ENCODE measurements at regions not wholly inside any gene's neighbourhood (a gene's known extent, or its start where the extent isn't known, plus 50 kb on each side); places are given as distances from the start of the nearest gene placed in this dataset.

DNA sequence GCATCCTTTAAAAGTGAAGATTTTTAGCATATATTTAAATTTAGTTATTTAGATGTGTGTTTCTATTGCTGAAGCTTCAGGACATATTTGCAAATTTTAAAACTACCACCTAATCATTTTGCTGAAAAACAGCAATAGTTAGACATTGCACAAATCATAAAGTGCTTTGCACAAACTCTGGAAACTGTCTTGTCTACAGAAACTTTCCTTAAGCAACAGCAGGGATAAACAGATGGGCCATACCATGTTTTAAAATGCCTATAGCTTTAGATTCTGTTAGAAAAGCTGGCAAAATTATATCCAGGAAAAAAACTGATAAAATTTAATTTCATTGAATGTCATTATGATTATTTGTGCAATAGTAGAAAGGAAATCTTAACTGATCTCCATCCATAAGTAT is 1313.9 kb upstream of the ACVR2A start:
- Histone ChIP-seq H3K4me1 (ENCODE audit: low read depth) (no peaks in the 10 kb centered on the region), H3K27ac (no peak overlapping the region), H3K36me3 (no peaks in the 10 kb centered on the region), H3K9me3 (ENCODE audit: low read depth) (no peaks in the 10 kb centered on the region), H3K27me3 (no peaks in the 10 kb centered on the region), H3K4me3 (no peak overlapping the region)
- TF ChIP-seq, protein P1, sequence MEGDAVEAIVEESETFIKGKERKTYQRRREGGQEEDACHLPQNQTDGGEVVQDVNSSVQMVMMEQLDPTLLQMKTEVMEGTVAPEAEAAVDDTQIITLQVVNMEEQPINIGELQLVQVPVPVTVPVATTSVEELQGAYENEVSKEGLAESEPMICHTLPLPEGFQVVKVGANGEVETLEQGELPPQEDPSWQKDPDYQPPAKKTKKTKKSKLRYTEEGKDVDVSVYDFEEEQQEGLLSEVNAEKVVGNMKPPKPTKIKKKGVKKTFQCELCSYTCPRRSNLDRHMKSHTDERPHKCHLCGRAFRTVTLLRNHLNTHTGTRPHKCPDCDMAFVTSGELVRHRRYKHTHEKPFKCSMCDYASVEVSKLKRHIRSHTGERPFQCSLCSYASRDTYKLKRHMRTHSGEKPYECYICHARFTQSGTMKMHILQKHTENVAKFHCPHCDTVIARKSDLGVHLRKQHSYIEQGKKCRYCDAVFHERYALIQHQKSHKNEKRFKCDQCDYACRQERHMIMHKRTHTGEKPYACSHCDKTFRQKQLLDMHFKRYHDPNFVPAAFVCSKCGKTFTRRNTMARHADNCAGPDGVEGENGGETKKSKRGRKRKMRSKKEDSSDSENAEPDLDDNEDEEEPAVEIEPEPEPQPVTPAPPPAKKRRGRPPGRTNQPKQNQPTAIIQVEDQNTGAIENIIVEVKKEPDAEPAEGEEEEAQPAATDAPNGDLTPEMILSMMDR (IDR thresholded peaks at IDR 0.05; ENCODE audit: low read depth, low read length), result no peak
- DNase-seq (ENCODE audit: low read depth in 1 of 2, low spot score in 1 of 2), result no peak

DNA sequence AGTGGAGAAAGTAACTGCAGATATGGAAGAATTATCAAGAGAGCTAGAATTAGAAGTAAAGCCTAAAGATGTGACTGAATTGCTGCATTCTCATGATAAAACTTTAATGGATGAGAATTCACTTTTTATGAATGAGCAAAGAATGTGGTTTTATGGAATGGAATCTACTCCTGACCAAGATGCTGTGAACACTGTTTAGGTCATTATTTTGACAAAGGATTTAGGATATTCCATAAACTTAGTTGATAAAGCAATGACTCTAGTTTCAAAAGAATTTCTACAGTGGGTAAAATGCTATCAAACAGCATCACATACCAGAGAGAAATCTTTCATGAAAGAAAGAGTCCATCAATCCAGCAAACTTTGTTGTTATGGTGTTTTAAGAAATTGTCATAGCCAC is 1317.7 kb upstream of the ACVR2A start:
- no peak overlapping the region for H3K4me3 ChIP-seq
- DNase-seq (ENCODE audit: low read depth in 1 of 2, low spot score in 1 of 2), result no peak
- TF ChIP-seq, protein P1 (IDR thresholded peaks at IDR 0.05; ENCODE audit: low read depth, low read length), result no peak
- no peak overlapping the region for H3K27ac ChIP-seq
- H3K9me3 ChIP-seq (ENCODE audit: low read depth), result no peaks in the 10 kb centered on the region
- H3K36me3 ChIP-seq, result no peaks in the 10 kb centered on the region
- H3K27me3 ChIP-seq, result no peaks in the 10 kb centered on the region
- H3K4me1 ChIP-seq (ENCODE audit: low read depth), result no peaks in the 10 kb centered on the region

DNA sequence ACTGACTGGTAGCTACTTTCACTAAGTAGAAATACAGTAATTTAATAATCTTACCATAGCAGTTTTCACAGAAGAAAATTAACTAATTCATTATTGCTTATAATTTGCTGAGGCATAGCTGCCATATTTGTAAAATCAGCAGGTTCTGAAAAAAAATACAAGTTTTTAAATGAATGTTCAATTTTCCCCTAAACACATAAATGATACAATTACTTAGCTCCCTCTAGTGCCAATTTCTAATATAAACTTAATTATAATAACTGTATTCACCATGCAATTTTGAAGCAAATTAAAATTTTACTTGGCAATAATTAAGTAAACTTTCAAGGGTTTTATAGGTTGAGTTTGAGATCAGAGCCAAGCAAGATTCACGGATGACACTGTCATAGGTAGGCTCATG is 1321.6 kb upstream of the ACVR2A start:
- no peaks in the 10 kb centered on the region for H3K9me3 ChIP-seq (ENCODE audit: low read depth)
- H3K4me1 ChIP-seq (ENCODE audit: low read depth), result no peaks in the 10 kb centered on the region
- TF ChIP-seq, protein P1 (IDR thresholded peaks at IDR 0.05; ENCODE audit: low read depth, low read length), result peak; percentile 22
- no peaks in the 10 kb centered on the region for H3K36me3 ChIP-seq
- H3K27ac ChIP-seq, result no peak overlapping the region
- H3K4me3 ChIP-seq, result no peak overlapping the region
- H3K27me3 ChIP-seq, result no peaks in the 10 kb centered on the region
- DNase-seq (ENCODE audit: low read depth in 1 of 2, low spot score in 1 of 2), result peak; percentile 9 to 30

DNA sequence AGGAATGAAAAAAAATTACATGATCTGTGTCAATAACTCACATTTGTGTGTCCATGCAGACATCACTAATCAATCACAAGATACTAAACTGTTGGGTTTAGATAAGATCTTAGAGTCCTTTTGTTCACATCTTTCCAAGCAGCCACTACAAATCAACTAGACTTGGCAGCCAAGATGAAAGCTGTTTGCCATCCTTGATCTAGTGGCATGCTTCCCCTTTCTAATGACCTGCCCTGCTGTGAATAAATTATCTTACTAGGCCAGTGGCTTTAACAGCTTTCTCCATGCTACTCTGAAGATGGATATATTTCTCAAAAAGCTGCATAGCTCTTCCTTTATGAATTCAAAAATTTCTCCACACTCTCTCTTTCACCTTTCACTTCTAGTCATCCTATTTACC is 1338.0 kb upstream of the ACVR2A start:
- Histone ChIP-seq H3K4me1 (ENCODE audit: low read depth) (no peaks in the 10 kb centered on the region), H3K27ac (no peak overlapping the region), H3K27me3 (no peaks in the 10 kb centered on the region), H3K4me3 (no peak overlapping the region), H3K36me3 (no peaks in the 10 kb centered on the region), H3K9me3 (ENCODE audit: low read depth) (no peaks in the 10 kb centered on the region)
- DNase-seq (ENCODE audit: low read depth in 1 of 2, low spot score in 1 of 2), result no peak
- TF ChIP-seq, protein P1 (IDR thresholded peaks at IDR 0.05; ENCODE audit: low read depth, low read length), result no peak

DNA sequence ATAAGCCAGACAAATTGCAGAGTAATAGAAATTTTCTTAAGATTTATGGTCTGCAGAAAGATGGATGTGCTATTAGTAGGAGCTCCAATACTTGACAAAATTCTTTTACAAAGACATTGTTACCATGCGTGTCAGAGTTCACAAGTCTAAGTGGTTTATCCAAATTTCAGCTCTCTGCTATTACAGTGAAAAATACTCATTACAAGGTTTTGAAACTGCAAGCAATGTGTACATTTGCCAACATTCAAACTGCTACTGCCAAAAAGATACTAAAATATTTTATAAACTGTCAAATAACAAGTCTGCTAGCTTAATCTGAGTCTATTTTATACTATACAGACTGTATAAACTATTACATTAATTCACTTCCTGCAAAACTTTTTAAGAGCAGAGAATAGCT is 1341.5 kb upstream of the ACVR2A start:
- DNase-seq (ENCODE audit: low read depth in 1 of 2, low spot score in 1 of 2), result no peak
- no peaks in the 10 kb centered on the region for H3K4me1 ChIP-seq (ENCODE audit: low read depth)
- no peaks in the 10 kb centered on the region for H3K9me3 ChIP-seq (ENCODE audit: low read depth)
- H3K27ac ChIP-seq, result no peak overlapping the region
- no peak overlapping the region for H3K4me3 ChIP-seq
- no peaks in the 10 kb centered on the region for H3K27me3 ChIP-seq
- TF ChIP-seq, protein P1 (IDR thresholded peaks at IDR 0.05; ENCODE audit: low read depth, low read length), result no peak
- H3K36me3 ChIP-seq, result no peaks in the 10 kb centered on the region

DNA sequence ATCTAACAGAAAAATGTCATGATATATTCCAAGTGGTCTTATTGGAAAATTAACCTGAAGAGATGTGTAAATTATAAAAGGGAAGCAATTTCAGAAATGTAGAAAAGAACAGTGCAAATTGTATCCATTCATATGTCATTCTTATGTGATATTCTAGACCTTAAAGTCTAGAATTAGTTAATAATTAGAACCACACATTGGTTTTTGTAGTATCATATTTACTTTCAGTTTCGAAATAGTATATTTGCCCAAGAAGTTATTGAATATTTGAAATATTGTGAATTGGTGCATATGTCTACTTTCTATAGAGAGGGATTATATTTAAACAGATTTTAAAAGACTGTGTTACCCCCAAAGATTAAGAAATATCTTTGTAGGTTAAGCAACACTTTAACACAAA is 1348.6 kb upstream of the ACVR2A start:
- TF ChIP-seq, protein P1 (IDR thresholded peaks at IDR 0.05; ENCODE audit: low read depth, low read length), result no peak
- Histone ChIP-seq H3K27ac (no peak overlapping the region), H3K36me3 (no peaks in the 10 kb centered on the region), H3K27me3 (no peaks in the 10 kb centered on the region), H3K4me1 (ENCODE audit: low read depth) (no peaks in the 10 kb centered on the region), H3K4me3 (no peak overlapping the region), H3K9me3 (ENCODE audit: low read depth) (no peaks in the 10 kb centered on the region)
- DNase-seq (ENCODE audit: low read depth in 1 of 2, low spot score in 1 of 2), result no peak
